ENCODE measurements at regions not wholly inside any gene's neighbourhood (a gene's known extent, or its start where the extent isn't known, plus 50 kb on each side); places are given as distances from the start of the nearest gene placed in this dataset.

- TF ChIP-seq NR2C2 (CRISPR knock-in tag; IDR thresholded peaks at IDR 0.05; ENCODE audit: borderline replicate concordance) (no peak), REST (IDR thresholded peaks at IDR 0.05; ENCODE audit: borderline replicate concordance in 1 of 2, low read depth in 1 of 2, low read length in 2 of 2) (no peak), BRD4 (CRISPR knock-in tag; IDR thresholded peaks at IDR 0.05) (no peak), ATF2 (CRISPR knock-in tag; IDR thresholded peaks at IDR 0.05) (no peak), PRDM10 (CRISPR knock-in tag; IDR thresholded peaks at IDR 0.05; ENCODE audit: low read depth) (no peak), ZBTB40 (IDR thresholded peaks at IDR 0.05) (no peak), ZBTB40 (CRISPR knock-in tag; IDR thresholded peaks at IDR 0.05) (no peak), ZNF282 (IDR thresholded peaks at IDR 0.05; ENCODE audit: partially characterized antibody) (no peak), TOPORS (CRISPR knock-in tag; IDR thresholded peaks at IDR 0.05) (no peak), ZNF274 (CRISPR knock-in tag; IDR thresholded peaks at IDR 0.05) (no peak), ATAD3A (CRISPR knock-in tag; IDR thresholded peaks at IDR 0.05) (no peak), THAP7 (CRISPR knock-in tag; IDR thresholded peaks at IDR 0.05) (no peak), POLR2AphosphoS2 (IDR thresholded peaks at IDR 0.05; ENCODE audit: low read depth, low read length) (no peak)
Observed at GRCh38 chr9:100689635-100690034, 111.8 kb downstream of the CAVIN4 start.

All from HepG2 (cell line).